ENCODE measurements at regions not wholly inside any gene's neighbourhood (a gene's known extent, or its start where the extent isn't known, plus 50 kb on each side); places are given as distances from the start of the nearest gene placed in this dataset.

- POLR2A ChIA-PET (ENCODE audit: low non-redundant PET): no interaction called here
Observed at GRCh38 chr5:127233590-127233989, 57.0 kb upstream of the MEGF10 start.

DNA sequence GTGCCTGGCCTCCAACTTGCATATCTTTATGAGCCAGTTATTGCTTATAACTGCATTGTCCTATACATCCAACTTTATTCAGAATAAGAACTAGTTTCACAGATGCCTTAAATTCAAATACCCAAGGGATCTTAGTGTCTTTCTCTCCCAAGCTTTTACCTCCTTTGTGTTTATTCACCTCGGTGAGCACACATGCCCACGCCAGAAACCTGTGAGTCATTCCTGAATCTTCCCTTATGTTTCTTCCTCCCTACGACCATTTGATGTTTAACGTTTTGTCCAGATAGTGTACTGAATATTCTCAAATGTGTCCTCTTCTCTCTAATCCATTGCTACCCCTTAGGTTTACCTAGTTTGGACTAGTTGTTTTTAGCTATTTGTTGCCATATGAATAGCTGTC lies 55.5 kb upstream of the MEGF10 start:
- POLR2A ChIA-PET (ENCODE audit: low non-redundant PET): no interaction called here
- no peaks in the 10 kb centered on the region for H3K36me3 ChIP-seq (ENCODE audit: insufficient read depth, low read length, poor library complexity, severe bottlenecking)
- no peaks in the 10 kb centered on the region for H3K4me1 ChIP-seq (ENCODE audit: insufficient read depth, low read length, poor library complexity, severe bottlenecking)
- H3K9me3 ChIP-seq (ENCODE audit: low read depth, low read length, poor library complexity, severe bottlenecking): no peaks in the 10 kb centered on the region
- CTCF ChIA-PET: no interaction called here
- TF ChIP-seq EZH2 (IDR thresholded peaks at IDR 0.05; ENCODE audit: borderline replicate concordance, low read depth, low read length, poor library complexity, severe bottlenecking): no peak
- no peak for TF ChIP-seq CTCF (conservative IDR thresholded peaks at IDR 0.05; ENCODE audit: low read depth, low read length)
- intact Hi-C loops (cut with micrococcal nuclease; ENCODE audit: unreplicated experiment): no loop called here
- H3K27me3 ChIP-seq (replicated peaks; ENCODE audit: insufficient read depth, low read depth, low read length, poor library complexity): peaks cover 10% of the 10 kb centered on the region
- H3K4me3 ChIP-seq (ENCODE audit: low read depth, low read length, poor library complexity, severe bottlenecking): no peak overlapping the region
- no TSS peak for BruUV-seq (replicated peaks)
- DNase-seq (ENCODE audit: low spot score): no peak
- H3K27ac ChIP-seq (ENCODE audit: low read depth, low read length, poor library complexity, severe bottlenecking): no peak overlapping the region

More at GRCh38 chr5:127233590-127233989, 57.0 kb upstream of the MEGF10 start:
- Histone ChIP-seq H3K27ac (ENCODE audit: low read depth, low read length, poor library complexity, severe bottlenecking) (no peak overlapping the region), H3K36me3 (ENCODE audit: insufficient read depth, low read length, poor library complexity, severe bottlenecking) (no peaks in the 10 kb centered on the region), H3K27me3 (replicated peaks; ENCODE audit: insufficient read depth, low read depth, low read length, poor library complexity) (peaks cover 25% of the 10 kb centered on the region), H3K4me1 (ENCODE audit: insufficient read depth, low read length, poor library complexity, severe bottlenecking) (no peaks in the 10 kb centered on the region), H3K4me3 (ENCODE audit: low read depth, low read length, poor library complexity, severe bottlenecking) (no peak overlapping the region), H3K9me3 (ENCODE audit: low read depth, low read length, poor library complexity, severe bottlenecking) (no peaks in the 10 kb centered on the region)
- CTCF ChIA-PET: no interaction called here
- no TSS peak for BruUV-seq (replicated peaks)
- DNase-seq (ENCODE audit: low spot score): no peak
- intact Hi-C loops (cut with micrococcal nuclease; ENCODE audit: unreplicated experiment): no loop called here
- TF ChIP-seq CTCF (conservative IDR thresholded peaks at IDR 0.05; ENCODE audit: low read depth, low read length) (no peak), EZH2 (IDR thresholded peaks at IDR 0.05; ENCODE audit: borderline replicate concordance, low read depth, low read length, poor library complexity, severe bottlenecking) (no peak)

GRCh38 chr5:127236254-127236653 lies 54.3 kb upstream of the MEGF10 start:
- ChIA-PET POLR2A (ENCODE audit: low non-redundant PET) (no interaction called here), CTCF (no interaction called here)
- Histone ChIP-seq H3K27me3 (replicated peaks; ENCODE audit: insufficient read depth, low read depth, low read length, poor library complexity) (no peaks in the 10 kb centered on the region), H3K4me3 (ENCODE audit: low read depth, low read length, poor library complexity, severe bottlenecking) (no peak overlapping the region), H3K27ac (ENCODE audit: low read depth, low read length, poor library complexity, severe bottlenecking) (no peak overlapping the region), H3K4me1 (ENCODE audit: insufficient read depth, low read length, poor library complexity, severe bottlenecking) (no peaks in the 10 kb centered on the region), H3K9me3 (ENCODE audit: low read depth, low read length, poor library complexity, severe bottlenecking) (no peaks in the 10 kb centered on the region), H3K36me3 (ENCODE audit: insufficient read depth, low read length, poor library complexity, severe bottlenecking) (no peaks in the 10 kb centered on the region)
- TF ChIP-seq CTCF (conservative IDR thresholded peaks at IDR 0.05; ENCODE audit: low read depth, low read length) (no peak), EZH2 (IDR thresholded peaks at IDR 0.05; ENCODE audit: borderline replicate concordance, low read depth, low read length, poor library complexity, severe bottlenecking) (no peak)
- intact Hi-C loops (cut with micrococcal nuclease; ENCODE audit: unreplicated experiment): no loop called here
- no TSS peak for BruUV-seq (replicated peaks)
- DNase-seq (ENCODE audit: low spot score): no peak

Data from A673 (cell line).